ENCODE measurements at regions not wholly inside any gene's neighbourhood (a gene's known extent, or its start where the extent isn't known, plus 50 kb on each side); places are given as distances from the start of the nearest gene placed in this dataset.

- no peak for DNase-seq (ENCODE audit: low spot score)
Observed at GRCh38 chr12:126685636-126686035, 1581.3 kb upstream of the TMEM132C start.

- no peak for DNase-seq (ENCODE audit: low spot score)
Observed at GRCh38 chr12:126688556-126688955, 1578.4 kb upstream of the TMEM132C start.

GRCh38 chr12:126700096-126700495 lies 1566.9 kb upstream of the TMEM132C start:
- no peak for DNase-seq (ENCODE audit: low spot score)

GRCh38 chr12:126704609-126705008 lies 1562.4 kb upstream of the TMEM132C start:
- DNase-seq (ENCODE audit: low spot score) = no peak

GRCh38 chr12:126706300-126706699 lies 1560.7 kb upstream of the TMEM132C start:
- no peak for DNase-seq (ENCODE audit: low spot score)

GRCh38 chr12:126708492-126708896 lies 1558.5 kb upstream of the TMEM132C start:
- DNase-seq (ENCODE audit: low spot score) = peak; percentile 2

GRCh38 chr12:126718365-126718764 lies 1548.6 kb upstream of the TMEM132C start:
- no peak for DNase-seq (ENCODE audit: low spot score)

GRCh38 chr12:126719912-126720705 lies 1546.9 kb upstream of the TMEM132C start:
- no peak for DNase-seq (ENCODE audit: low spot score)

GRCh38 chr12:126726481-126727217 lies 1540.3 kb upstream of the TMEM132C start:
- DNase-seq (ENCODE audit: low spot score) = no peak

GRCh38 chr12:126727218-126728075 lies 1539.5 kb upstream of the TMEM132C start:
- DNase-seq (ENCODE audit: low spot score) = no peak

GRCh38 chr12:126734296-126734695 lies 1532.7 kb upstream of the TMEM132C start:
- DNase-seq (ENCODE audit: low spot score) = no peak

- DNase-seq (ENCODE audit: low spot score) = no peak
Observed at GRCh38 chr12:126734710-126735109, 1532.3 kb upstream of the TMEM132C start.

- DNase-seq (ENCODE audit: low spot score) = no peak
Observed at GRCh38 chr12:126741536-126742240, 1525.3 kb upstream of the TMEM132C start.

GRCh38 chr12:126742241-126742641 lies 1524.7 kb upstream of the TMEM132C start:
- DNase-seq (ENCODE audit: low spot score) = no peak

- peak; percentile 52 for DNase-seq (ENCODE audit: low spot score)
Observed at GRCh38 chr12:126747530-126748149, 1519.3 kb upstream of the TMEM132C start.

GRCh38 chr12:126752021-126752420 lies 1514.9 kb upstream of the TMEM132C start:
- DNase-seq (ENCODE audit: low spot score) = no peak

GRCh38 chr12:126757326-126757725 lies 1509.6 kb upstream of the TMEM132C start:
- no peak for DNase-seq (ENCODE audit: low spot score)

GRCh38 chr12:126760092-126760491 lies 1506.9 kb upstream of the TMEM132C start:
- no peak for DNase-seq (ENCODE audit: low spot score)

- DNase-seq (ENCODE audit: low spot score) = no peak
Observed at GRCh38 chr12:126761420-126761819, 1505.5 kb upstream of the TMEM132C start.

- no peak for DNase-seq (ENCODE audit: low spot score)
Observed at GRCh38 chr12:126762150-126762549, 1504.8 kb upstream of the TMEM132C start.

GRCh38 chr12:126763359-126763758 lies 1503.6 kb upstream of the TMEM132C start:
- DNase-seq (ENCODE audit: low spot score) = no peak
